ENCODE measurements at regions not wholly inside any gene's neighbourhood (a gene's known extent, or its start where the extent isn't known, plus 50 kb on each side); places are given as distances from the start of the nearest gene placed in this dataset.

DNA sequence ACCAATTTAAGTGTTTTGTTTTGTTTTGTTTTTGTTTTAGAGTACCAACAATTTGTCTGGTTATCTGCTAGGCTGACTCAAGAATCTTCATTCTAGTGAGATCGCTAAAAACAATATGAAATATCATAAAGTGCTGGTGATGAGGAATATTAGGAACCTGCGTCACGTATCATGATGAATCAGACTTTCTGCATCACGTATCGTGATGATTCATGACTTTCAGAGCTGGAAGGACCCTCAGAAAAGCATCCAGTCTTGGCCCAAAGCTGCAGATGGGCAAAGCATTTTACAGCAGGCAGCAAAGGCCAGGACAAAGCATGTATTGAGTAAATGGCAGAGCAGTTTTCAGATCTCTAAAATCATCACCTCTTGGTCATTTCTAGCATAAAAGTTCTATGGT lies 278.0 kb upstream of the BOD1L1 start:
- Histone ChIP-seq H3K4me3 (ENCODE audit: low read depth in 1 of 5, low read length in 5 of 5) (no peak overlapping the region), H3K4me1 (ENCODE audit: control insufficient read depth in 5 of 5, insufficient read depth in 5 of 5, low read length in 5 of 5) (no peaks in the 10 kb centered on the region), H3K27ac (ENCODE audit: low read depth, low read length) (no peak overlapping the region), H3K36me3 (ENCODE audit: control insufficient read depth in 5 of 5, insufficient read depth in 5 of 5, low read length in 5 of 5) (no peaks in the 10 kb centered on the region), H3K27me3 (ENCODE audit: control insufficient read depth in 5 of 5, insufficient read depth in 4 of 5, low read length in 5 of 5) (no peaks in the 10 kb centered on the region), H3K9me3 (ENCODE audit: control insufficient read depth in 5 of 5, low read length in 5 of 5) (no peaks in the 10 kb centered on the region), H3K9ac (ENCODE audit: low read length in 5 of 5) (no peak overlapping the region)

DNA sequence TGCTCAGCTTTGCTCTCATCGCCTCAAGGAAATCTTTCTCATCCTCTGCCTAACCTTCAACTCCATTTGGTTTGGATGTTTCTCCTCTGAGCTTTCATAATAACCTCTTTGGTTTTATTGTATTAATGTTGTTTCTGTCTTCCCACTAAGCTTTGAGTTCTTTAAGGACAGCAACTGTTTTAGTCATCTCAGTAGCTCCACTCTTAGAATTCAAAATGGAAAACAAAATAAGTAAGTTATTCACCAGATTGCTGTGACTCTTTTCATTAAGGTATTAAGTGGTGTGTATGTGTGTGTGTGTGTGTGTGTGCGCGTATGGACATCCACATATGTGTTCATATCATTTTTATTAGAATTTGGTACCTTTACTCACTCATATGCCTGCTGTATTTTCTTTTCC lies 279.2 kb upstream of the BOD1L1 start:
- Histone ChIP-seq H3K27ac (ENCODE audit: low read depth, low read length) (no peak overlapping the region), H3K27me3 (ENCODE audit: control insufficient read depth in 5 of 5, insufficient read depth in 4 of 5, low read length in 5 of 5) (no peaks in the 10 kb centered on the region), H3K36me3 (ENCODE audit: control insufficient read depth in 5 of 5, insufficient read depth in 5 of 5, low read length in 5 of 5) (no peaks in the 10 kb centered on the region), H3K9ac (ENCODE audit: low read length in 5 of 5) (no peak overlapping the region), H3K4me3 (ENCODE audit: low read depth in 1 of 5, low read length in 5 of 5) (no peak overlapping the region), H3K9me3 (ENCODE audit: control insufficient read depth in 5 of 5, low read length in 5 of 5) (no peaks in the 10 kb centered on the region), H3K4me1 (ENCODE audit: control insufficient read depth in 5 of 5, insufficient read depth in 5 of 5, low read length in 5 of 5) (no peaks in the 10 kb centered on the region)

DNA sequence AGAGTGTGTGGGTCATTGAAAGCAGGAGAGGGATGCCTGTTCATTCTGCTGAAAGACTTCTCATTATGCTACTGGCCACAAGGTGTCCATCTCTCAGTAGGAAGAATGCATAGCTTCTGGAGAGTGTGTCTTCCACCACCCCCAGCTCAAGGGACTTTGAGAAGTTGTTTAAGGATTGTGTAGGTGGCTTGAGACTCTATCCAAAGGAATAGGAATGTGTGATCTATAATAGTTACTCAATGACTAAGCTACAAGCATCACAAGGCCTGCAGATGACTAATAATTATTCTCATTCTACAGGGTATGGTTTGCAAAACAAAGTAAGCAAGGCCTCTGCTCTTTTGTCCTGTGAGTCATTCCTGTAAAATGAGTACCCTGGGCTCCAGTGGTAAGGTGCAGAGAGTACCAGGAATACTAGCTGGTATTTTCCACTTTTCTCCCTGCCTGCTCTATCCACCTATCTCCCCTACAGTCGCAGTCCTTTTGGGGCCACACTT lies 279.8 kb upstream of the BOD1L1 start:
- Histone ChIP-seq H3K9me3 (ENCODE audit: control insufficient read depth in 5 of 5, low read length in 5 of 5) (no peaks in the 10 kb centered on the region), H3K36me3 (ENCODE audit: control insufficient read depth in 5 of 5, insufficient read depth in 5 of 5, low read length in 5 of 5) (no peaks in the 10 kb centered on the region), H3K4me1 (ENCODE audit: control insufficient read depth in 5 of 5, insufficient read depth in 5 of 5, low read length in 5 of 5) (no peaks in the 10 kb centered on the region), H3K4me3 (ENCODE audit: low read depth in 1 of 5, low read length in 5 of 5) (no peak overlapping the region), H3K27ac (ENCODE audit: low read depth, low read length) (no peak overlapping the region), H3K9ac (ENCODE audit: low read length in 5 of 5) (no peak overlapping the region), H3K27me3 (ENCODE audit: control insufficient read depth in 5 of 5, insufficient read depth in 4 of 5, low read length in 5 of 5) (no peaks in the 10 kb centered on the region)

DNA sequence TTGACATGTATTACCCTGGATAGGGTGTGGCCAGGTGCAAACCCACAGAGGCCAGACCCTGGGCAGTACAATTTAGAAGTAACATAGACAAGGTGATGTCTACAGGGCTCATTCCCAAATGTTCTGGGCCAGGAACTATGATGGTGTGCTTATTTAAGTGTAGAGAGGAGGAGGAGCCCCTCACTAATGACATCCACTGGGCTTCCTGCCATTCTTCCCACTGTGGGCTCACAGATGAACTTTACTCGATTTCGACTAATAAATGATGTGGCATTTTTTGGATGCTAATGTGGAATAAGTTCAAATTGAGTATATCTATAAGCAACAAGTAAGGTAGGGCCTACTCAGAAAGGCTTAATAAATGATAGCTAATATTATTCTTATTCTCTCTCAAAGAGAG lies 280.9 kb upstream of the BOD1L1 start:
- no peak overlapping the region for H3K27ac ChIP-seq (ENCODE audit: low read depth, low read length)
- H3K4me3 ChIP-seq (ENCODE audit: low read depth in 1 of 5, low read length in 5 of 5) = no peak overlapping the region
- H3K27me3 ChIP-seq (ENCODE audit: control insufficient read depth in 5 of 5, insufficient read depth in 4 of 5, low read length in 5 of 5) = no peaks in the 10 kb centered on the region
- no peaks in the 10 kb centered on the region for H3K36me3 ChIP-seq (ENCODE audit: control insufficient read depth in 5 of 5, insufficient read depth in 5 of 5, low read length in 5 of 5)
- H3K9ac ChIP-seq (ENCODE audit: low read length in 5 of 5) = no peak overlapping the region
- H3K9me3 ChIP-seq (ENCODE audit: control insufficient read depth in 5 of 5, low read length in 5 of 5) = no peaks in the 10 kb centered on the region
- H3K4me1 ChIP-seq (ENCODE audit: control insufficient read depth in 5 of 5, insufficient read depth in 5 of 5, low read length in 5 of 5) = peaks cover 0 to 3% (median 0%) of the 10 kb centered on the region in 5 donors

DNA sequence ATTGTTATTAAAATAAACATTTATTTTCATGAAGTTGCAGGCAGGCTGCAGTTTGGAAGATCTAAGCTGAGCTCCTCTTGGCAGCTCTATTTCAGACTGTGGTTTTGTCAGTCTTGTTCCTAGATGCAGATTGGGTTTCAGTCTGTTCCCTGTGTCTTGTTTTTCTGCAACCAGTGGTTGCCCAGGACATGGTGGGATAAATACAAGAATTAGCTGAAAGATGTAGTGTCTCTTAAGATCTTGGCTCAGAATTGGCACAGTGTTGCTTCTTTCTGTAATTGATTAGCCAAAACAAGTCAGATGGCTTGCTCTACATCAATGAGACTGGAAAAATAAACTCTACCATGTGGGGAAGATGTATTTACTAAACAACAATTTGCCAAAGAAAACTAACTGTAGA lies 283.0 kb upstream of the BOD1L1 start:
- Histone ChIP-seq H3K4me3 (ENCODE audit: low read depth in 1 of 5, low read length in 5 of 5) (no peak overlapping the region), H3K27ac (ENCODE audit: low read depth, low read length) (no peak overlapping the region), H3K9ac (ENCODE audit: low read length in 5 of 5) (no peak overlapping the region), H3K9me3 (ENCODE audit: control insufficient read depth in 5 of 5, low read length in 5 of 5) (no peaks in the 10 kb centered on the region), H3K4me1 (ENCODE audit: control insufficient read depth in 5 of 5, insufficient read depth in 5 of 5, low read length in 5 of 5) (peaks cover 0 to 3% (median 0%) of the 10 kb centered on the region in 5 donors), H3K36me3 (ENCODE audit: control insufficient read depth in 5 of 5, insufficient read depth in 5 of 5, low read length in 5 of 5) (no peaks in the 10 kb centered on the region), H3K27me3 (ENCODE audit: control insufficient read depth in 5 of 5, insufficient read depth in 4 of 5, low read length in 5 of 5) (no peaks in the 10 kb centered on the region)

DNA sequence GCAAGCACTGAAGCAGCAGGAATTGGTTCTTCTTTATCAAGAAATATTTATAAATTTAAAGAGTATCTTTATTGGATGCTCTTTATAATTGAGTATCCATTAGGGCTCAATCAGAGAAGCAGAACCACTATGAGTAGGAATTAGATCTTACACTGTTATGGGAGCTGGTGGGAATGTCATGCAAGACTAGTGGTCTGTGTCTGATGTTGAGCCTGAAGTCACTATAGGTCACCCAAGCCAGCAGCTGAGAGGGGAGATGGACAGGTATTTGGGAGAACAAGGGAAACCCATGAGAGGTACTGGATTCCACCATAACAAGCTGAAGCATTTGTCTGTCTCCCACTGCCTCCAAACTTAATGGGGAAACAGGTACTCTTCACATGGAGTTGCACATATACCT lies 283.7 kb upstream of the BOD1L1 start:
- no peaks in the 10 kb centered on the region for H3K9me3 ChIP-seq (ENCODE audit: control insufficient read depth in 5 of 5, low read length in 5 of 5)
- H3K4me1 ChIP-seq (ENCODE audit: control insufficient read depth in 5 of 5, insufficient read depth in 5 of 5, low read length in 5 of 5) = peaks cover 0 to 3% (median 0%) of the 10 kb centered on the region in 5 donors
- no peak overlapping the region for H3K4me3 ChIP-seq (ENCODE audit: low read depth in 1 of 5, low read length in 5 of 5)
- H3K36me3 ChIP-seq (ENCODE audit: control insufficient read depth in 5 of 5, insufficient read depth in 5 of 5, low read length in 5 of 5) = no peaks in the 10 kb centered on the region
- no peaks in the 10 kb centered on the region for H3K27me3 ChIP-seq (ENCODE audit: control insufficient read depth in 5 of 5, insufficient read depth in 4 of 5, low read length in 5 of 5)
- no peak overlapping the region for H3K27ac ChIP-seq (ENCODE audit: low read depth, low read length)
- no peak overlapping the region for H3K9ac ChIP-seq (ENCODE audit: low read length in 5 of 5)

DNA sequence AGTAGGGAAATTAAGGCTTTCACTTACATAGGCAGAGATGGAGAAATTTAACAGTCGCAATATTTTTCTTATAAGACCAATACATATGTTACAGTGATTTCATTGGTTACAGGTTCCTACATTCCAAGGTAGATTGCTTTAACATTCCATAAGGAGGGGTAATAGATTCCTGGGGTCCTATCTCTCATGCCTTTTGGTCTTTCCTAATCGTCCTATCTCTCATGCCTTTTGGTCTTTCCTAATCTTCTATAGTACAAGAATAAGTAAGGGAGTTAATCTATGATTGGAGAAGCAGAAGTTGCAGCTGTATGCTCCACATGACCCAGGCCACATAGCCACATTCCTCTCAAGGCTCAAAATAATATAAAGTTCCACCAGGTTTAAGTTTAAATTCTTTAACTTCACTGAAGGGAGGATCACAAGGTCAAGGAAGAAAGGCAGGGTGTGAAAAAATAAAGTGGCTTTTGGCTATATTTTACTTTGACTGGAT lies 285.0 kb upstream of the BOD1L1 start:
- H3K4me3 ChIP-seq (ENCODE audit: low read depth in 1 of 5, low read length in 5 of 5) = no peak overlapping the region
- H3K9ac ChIP-seq (ENCODE audit: low read length in 5 of 5) = no peak overlapping the region
- peaks cover 0 to 3% (median 0%) of the 10 kb centered on the region in 5 donors for H3K4me1 ChIP-seq (ENCODE audit: control insufficient read depth in 5 of 5, insufficient read depth in 5 of 5, low read length in 5 of 5)
- no peaks in the 10 kb centered on the region for H3K27me3 ChIP-seq (ENCODE audit: control insufficient read depth in 5 of 5, insufficient read depth in 4 of 5, low read length in 5 of 5)
- no peaks in the 10 kb centered on the region for H3K9me3 ChIP-seq (ENCODE audit: control insufficient read depth in 5 of 5, low read length in 5 of 5)
- H3K36me3 ChIP-seq (ENCODE audit: control insufficient read depth in 5 of 5, insufficient read depth in 5 of 5, low read length in 5 of 5) = no peaks in the 10 kb centered on the region
- no peak overlapping the region for H3K27ac ChIP-seq (ENCODE audit: low read depth, low read length)

DNA sequence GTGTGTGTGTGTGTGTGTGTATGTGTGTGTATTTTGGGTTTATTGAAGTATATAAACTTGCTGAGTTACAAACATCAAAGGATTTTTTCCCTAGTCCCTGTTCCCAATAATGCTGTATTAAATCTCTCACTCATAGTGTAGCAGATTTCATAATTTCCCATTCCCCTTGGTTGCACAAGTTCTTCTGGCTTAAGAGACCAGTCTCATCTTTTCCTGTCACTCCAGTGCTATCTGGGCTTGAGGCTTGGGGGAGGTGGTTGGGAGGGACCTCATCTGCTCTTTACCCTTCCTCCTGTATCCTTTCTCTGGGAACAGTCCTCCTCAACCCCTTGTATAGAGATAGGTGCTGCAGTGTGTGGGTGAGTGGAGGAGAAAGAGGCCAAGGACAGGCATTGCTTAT lies 285.4 kb upstream of the BOD1L1 start:
- Histone ChIP-seq H3K36me3 (ENCODE audit: control insufficient read depth in 5 of 5, insufficient read depth in 5 of 5, low read length in 5 of 5) (no peaks in the 10 kb centered on the region), H3K9ac (ENCODE audit: low read length in 5 of 5) (no peak overlapping the region), H3K4me3 (ENCODE audit: low read depth in 1 of 5, low read length in 5 of 5) (no peak overlapping the region), H3K27me3 (ENCODE audit: control insufficient read depth in 5 of 5, insufficient read depth in 4 of 5, low read length in 5 of 5) (no peaks in the 10 kb centered on the region), H3K4me1 (ENCODE audit: control insufficient read depth in 5 of 5, insufficient read depth in 5 of 5, low read length in 5 of 5) (peaks cover 0 to 3% (median 0%) of the 10 kb centered on the region in 5 donors), H3K9me3 (ENCODE audit: control insufficient read depth in 5 of 5, low read length in 5 of 5) (no peaks in the 10 kb centered on the region), H3K27ac (ENCODE audit: low read depth, low read length) (no peak overlapping the region)

DNA sequence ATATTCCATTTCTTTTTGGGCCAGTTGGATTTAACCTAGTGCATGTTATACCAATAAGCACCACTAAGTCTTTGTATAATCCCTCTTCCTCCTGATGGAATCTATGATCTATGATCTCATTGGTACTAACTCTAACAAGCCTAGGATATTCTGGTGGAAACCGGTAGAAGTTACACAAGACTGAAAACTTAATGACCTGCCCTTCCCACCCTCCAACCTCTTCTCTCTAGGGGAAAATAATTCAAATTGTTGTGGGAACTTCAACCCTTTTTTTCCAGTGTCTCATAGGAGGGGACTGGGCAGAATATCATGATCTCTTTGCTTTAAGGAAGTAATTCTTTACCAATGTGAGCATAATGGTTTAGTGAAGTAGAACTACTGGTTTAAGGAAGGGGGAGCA lies 289.5 kb upstream of the BOD1L1 start:
- Histone ChIP-seq H3K4me3 (ENCODE audit: low read depth in 1 of 5, low read length in 5 of 5) (no peak overlapping the region), H3K9ac (ENCODE audit: low read length in 5 of 5) (no peak overlapping the region), H3K9me3 (ENCODE audit: control insufficient read depth in 5 of 5, low read length in 5 of 5) (no peaks in the 10 kb centered on the region), H3K36me3 (ENCODE audit: control insufficient read depth in 5 of 5, insufficient read depth in 5 of 5, low read length in 5 of 5) (no peaks in the 10 kb centered on the region), H3K4me1 (ENCODE audit: control insufficient read depth in 5 of 5, insufficient read depth in 5 of 5, low read length in 5 of 5) (peaks cover 0 to 5% (median 0%) of the 10 kb centered on the region in 5 donors), H3K27ac (ENCODE audit: low read depth, low read length) (no peak overlapping the region), H3K27me3 (ENCODE audit: control insufficient read depth in 5 of 5, insufficient read depth in 4 of 5, low read length in 5 of 5) (no peaks in the 10 kb centered on the region)

DNA sequence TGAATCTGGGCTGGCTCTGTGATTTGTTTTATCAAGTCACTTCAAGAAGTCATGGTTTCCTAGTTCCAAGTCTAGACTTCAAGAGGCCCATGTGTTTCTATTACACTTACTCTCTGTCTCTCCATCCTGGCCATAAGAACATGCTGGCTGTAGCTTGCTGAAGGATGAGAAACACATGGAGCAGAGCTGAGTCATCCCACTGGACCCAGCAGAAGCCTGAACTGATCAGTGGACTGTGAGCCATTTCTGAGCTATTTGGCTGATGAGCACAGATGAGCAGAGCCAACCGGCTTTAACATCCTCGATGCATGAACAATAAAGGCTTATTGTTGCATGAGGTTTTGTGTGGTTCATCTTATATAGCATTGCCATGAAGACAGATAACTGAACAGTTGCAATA lies 290.6 kb upstream of the BOD1L1 start:
- Histone ChIP-seq H3K4me3 (ENCODE audit: low read depth in 1 of 5, low read length in 5 of 5) (no peak overlapping the region), H3K27me3 (ENCODE audit: control insufficient read depth in 5 of 5, insufficient read depth in 4 of 5, low read length in 5 of 5) (no peaks in the 10 kb centered on the region), H3K9me3 (ENCODE audit: control insufficient read depth in 5 of 5, low read length in 5 of 5) (no peaks in the 10 kb centered on the region), H3K9ac (ENCODE audit: low read length in 5 of 5) (no peak overlapping the region), H3K4me1 (ENCODE audit: control insufficient read depth in 5 of 5, insufficient read depth in 5 of 5, low read length in 5 of 5) (peaks cover 0 to 4% (median 0%) of the 10 kb centered on the region in 5 donors), H3K36me3 (ENCODE audit: control insufficient read depth in 5 of 5, insufficient read depth in 5 of 5, low read length in 5 of 5) (no peaks in the 10 kb centered on the region), H3K27ac (ENCODE audit: low read depth, low read length) (no peak overlapping the region)

DNA sequence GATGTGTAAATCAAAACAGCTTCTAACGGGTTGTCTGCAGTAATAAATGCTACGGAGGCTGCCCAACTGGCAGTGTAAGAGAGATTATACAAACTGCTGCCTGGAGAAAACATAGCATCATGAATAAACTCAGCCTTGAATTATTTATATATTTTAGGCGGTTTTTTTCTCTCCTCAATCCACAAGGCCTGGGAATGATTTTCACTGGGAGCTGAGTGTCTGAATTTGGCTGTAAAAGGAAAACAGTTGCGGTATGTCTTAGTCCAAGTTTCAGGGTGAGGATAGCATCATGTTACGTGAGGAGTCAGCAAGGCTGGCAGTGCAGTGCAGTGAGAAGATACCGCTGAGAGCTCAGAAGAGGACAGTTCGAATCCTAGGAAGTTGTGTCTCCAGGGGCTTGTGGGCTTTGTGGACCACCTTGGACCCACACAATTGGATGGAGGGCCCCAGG lies 291.5 kb upstream of the BOD1L1 start:
- H3K27me3 ChIP-seq (ENCODE audit: control insufficient read depth in 5 of 5, insufficient read depth in 4 of 5, low read length in 5 of 5) = no peaks in the 10 kb centered on the region
- H3K4me1 ChIP-seq (ENCODE audit: control insufficient read depth in 5 of 5, insufficient read depth in 5 of 5, low read length in 5 of 5) = peaks cover 0 to 4% (median 0%) of the 10 kb centered on the region in 5 donors
- no peak overlapping the region for H3K4me3 ChIP-seq (ENCODE audit: low read depth in 1 of 5, low read length in 5 of 5)
- H3K9ac ChIP-seq (ENCODE audit: low read length in 5 of 5) = no peak overlapping the region
- H3K27ac ChIP-seq (ENCODE audit: low read depth, low read length) = no peak overlapping the region
- no peaks in the 10 kb centered on the region for H3K36me3 ChIP-seq (ENCODE audit: control insufficient read depth in 5 of 5, insufficient read depth in 5 of 5, low read length in 5 of 5)
- H3K9me3 ChIP-seq (ENCODE audit: control insufficient read depth in 5 of 5, low read length in 5 of 5) = no peaks in the 10 kb centered on the region

All from subcutaneous abdominal adipose tissue (tissue), 5 donors.